IPS DF 6.9 (cell line): ENCODE measurements at regions not wholly inside any gene's neighbourhood (a gene's known extent, or its start where the extent isn't known, plus 50 kb on each side); places are given as distances from the start of the nearest gene placed in this dataset.

ENCODE experiments used
- DNase-seq: peaks from one replicate; pipeline ENCODE4 v3.0.0-alpha.2; 2013; ENCODE audit warnings: low read depth, low spot score
- H3K27ac ChIP-seq: one replicate; pipeline ENCODE4 v1.5.1; 2013; ENCODE audit warnings: low read length, control low read depth
- H3K27me3 ChIP-seq: 2 replicates; pipeline ENCODE4 v1.6.1; 2013; ENCODE audit warnings: mild to moderate bottlenecking, low read length; ENCODE audit not compliant: control insufficient read depth, insufficient read depth
- H3K36me3 ChIP-seq: 2 replicates; pipeline ENCODE4 v1.6.1; 2013; ENCODE audit warnings: low read length; ENCODE audit not compliant: control insufficient read depth, insufficient read depth
- H3K4me1 ChIP-seq: 2 replicates; pipeline ENCODE4 v1.6.1; 2013; ENCODE audit warnings: low read length; ENCODE audit not compliant: control insufficient read depth, insufficient read depth
- H3K4me3 ChIP-seq: 2 replicates; pipeline ENCODE4 v1.5.1; 2013; ENCODE audit warnings: mild to moderate bottlenecking, low read length
- H3K9me3 ChIP-seq: 2 replicates; pipeline ENCODE4 v1.6.1; 2013; ENCODE audit warnings: low read length, inconsistent platforms; ENCODE audit not compliant: control insufficient read depth, insufficient read depth
- WGBS: extraction: QIAGEN DNeasy Blood & Tissue Kit; methylation state at CpG from one replicate; pipeline ENCODE4 v1.1.7; 2013; ENCODE audit warnings: mixed read lengths, missing lambda C conversion rate; ENCODE audit not compliant: insufficient read length, insufficient coverage; 5-methylcytosine and 5-hydroxymethylcytosine counted together

GRCh38 chr20:20820104-20820503, 107.7 kb upstream of the RALGAPA2 start:
- no peak overlapping the region for H3K4me3 ChIP-seq
- no peak for DNase-seq

GRCh38 chr20:20816969-20817755, 104.7 kb upstream of the RALGAPA2 start:
- Histone ChIP-seq H3K4me1 (peaks cover 12% of the 10 kb centered on the region; the same call in 1 of the 2 replicates), H3K9me3 (no peaks in the 10 kb centered on the region), H3K36me3 (no peaks in the 10 kb centered on the region), H3K27ac (no peak overlapping the region), H3K4me3 (no peak overlapping the region), H3K27me3 (no peaks in the 10 kb centered on the region)
- no CpG with 5 or more reads among the region's 4 CpGs for WGBS
- DNase-seq = no peak

More at GRCh38 chr20:20820104-20820503, 107.7 kb upstream of the RALGAPA2 start:
- H3K36me3 ChIP-seq = no peaks in the 10 kb centered on the region
- H3K27ac ChIP-seq = no peak overlapping the region
- no peaks in the 10 kb centered on the region for H3K9me3 ChIP-seq
- H3K4me1 ChIP-seq = peaks cover 12% of the 10 kb centered on the region; the same call in 1 of the 2 replicates
- no CpG with 5 or more reads among the region's 10 CpGs for WGBS
- H3K27me3 ChIP-seq = no peaks in the 10 kb centered on the region

DNA sequence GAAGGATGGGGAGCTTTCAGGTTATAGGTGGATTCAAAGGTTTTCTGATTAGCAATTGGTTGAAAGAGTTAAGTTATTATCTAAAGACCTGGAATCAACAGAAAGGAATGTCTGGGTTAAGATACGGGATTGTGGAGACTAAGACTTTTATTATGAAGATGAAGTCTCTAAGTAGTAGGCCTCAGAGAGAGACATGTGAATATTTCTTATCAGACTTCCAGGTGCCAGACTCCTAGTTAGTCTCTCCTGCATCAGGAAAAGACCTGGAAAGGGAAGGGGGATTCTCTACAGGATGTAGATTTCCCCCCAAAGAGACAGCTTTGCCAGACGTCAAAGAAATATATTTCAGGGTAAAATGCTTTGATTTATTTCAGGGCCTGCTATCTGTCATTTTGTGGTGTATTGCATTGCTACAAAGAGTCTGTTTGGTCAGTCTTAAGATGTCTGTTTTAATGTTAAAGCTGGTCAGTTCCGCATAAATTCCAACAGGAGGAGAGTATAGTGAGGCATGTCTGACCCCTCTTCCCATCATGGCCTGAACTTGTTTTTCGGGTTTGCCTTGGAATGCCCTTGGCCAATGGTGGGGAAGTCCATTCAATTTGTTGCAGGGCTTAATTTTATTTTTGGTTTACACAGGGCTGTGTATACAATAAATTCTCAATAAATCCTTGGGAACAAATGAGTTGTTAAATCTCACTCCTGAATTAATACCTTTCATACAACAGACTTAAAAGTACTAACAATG, 103.4 kb upstream of the RALGAPA2 start:
- no peak for DNase-seq
- no peaks in the 10 kb centered on the region for H3K9me3 ChIP-seq
- no CpG with 5 or more reads among the region's 4 CpGs for WGBS
- H3K27ac ChIP-seq = no peak overlapping the region
- peaks cover 10% of the 10 kb centered on the region; the same call in 1 of the 2 replicates for H3K4me1 ChIP-seq
- H3K4me3 ChIP-seq = no peak overlapping the region
- no peaks in the 10 kb centered on the region for H3K36me3 ChIP-seq
- no peaks in the 10 kb centered on the region for H3K27me3 ChIP-seq

DNA sequence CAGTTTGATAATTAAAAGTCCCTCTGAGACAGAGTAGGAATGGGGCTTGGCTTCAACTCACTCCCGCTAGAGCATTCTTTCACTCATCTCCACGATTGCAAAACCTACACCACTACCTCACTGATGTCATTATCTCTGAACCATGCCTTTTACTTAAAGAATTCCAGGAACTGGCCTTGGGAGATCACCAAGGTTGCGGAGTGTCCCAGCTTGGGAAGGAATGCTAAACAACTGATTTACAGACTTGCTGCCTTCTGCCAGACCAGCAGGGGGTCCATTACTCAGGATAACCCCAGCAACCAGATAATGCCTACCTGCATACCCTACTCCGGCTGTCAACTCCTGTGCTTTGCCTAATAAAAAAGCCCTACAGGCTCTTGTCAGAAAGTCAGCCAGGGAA, 102.2 kb upstream of the RALGAPA2 start:
- Histone ChIP-seq H3K9me3 (no peaks in the 10 kb centered on the region), H3K4me3 (no peak overlapping the region), H3K27ac (no peak overlapping the region), H3K36me3 (no peaks in the 10 kb centered on the region), H3K4me1 (peaks cover 4% of the 10 kb centered on the region; the same call in 1 of the 2 replicates), H3K27me3 (no peaks in the 10 kb centered on the region)
- no peak for DNase-seq
- WGBS = no CpG with 5 or more reads among the region's 4 CpGs

DNA sequence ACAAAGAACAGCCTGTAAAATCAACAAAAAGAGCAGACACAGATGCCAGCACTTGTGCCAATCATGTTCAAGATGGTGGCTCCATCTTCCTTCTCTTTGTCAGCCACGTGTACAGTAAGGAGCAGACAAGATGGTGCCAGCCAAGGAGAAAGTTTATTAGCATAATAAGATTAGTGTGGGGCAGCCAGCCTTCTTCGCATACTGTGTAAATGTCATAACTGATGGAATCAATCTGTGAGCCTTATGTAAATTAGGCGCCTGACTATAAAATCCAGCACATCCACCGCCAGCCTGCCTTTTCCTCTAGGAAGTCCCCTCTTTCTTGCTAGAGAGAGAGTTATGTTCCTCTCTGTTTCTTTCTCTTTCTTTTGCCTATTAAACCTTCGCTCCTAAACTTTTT, 99.7 kb upstream of the RALGAPA2 start:
- H3K4me3 ChIP-seq = no peak overlapping the region
- H3K27ac ChIP-seq = no peak overlapping the region
- no CpG with 5 or more reads among the region's 5 CpGs for WGBS
- no peak for DNase-seq
- H3K27me3 ChIP-seq = no peaks in the 10 kb centered on the region
- no peaks in the 10 kb centered on the region for H3K36me3 ChIP-seq
- H3K4me1 ChIP-seq = peaks cover 2% of the 10 kb centered on the region; the same call in 1 of the 2 replicates
- H3K9me3 ChIP-seq = no peaks in the 10 kb centered on the region

GRCh38 chr20:20808016-20808415, 95.6 kb upstream of the RALGAPA2 start:
- Histone ChIP-seq H3K27me3 (no peaks in the 10 kb centered on the region), H3K27ac (no peak overlapping the region), H3K4me1 (no peaks in the 10 kb centered on the region), H3K36me3 (no peaks in the 10 kb centered on the region), H3K4me3 (no peak overlapping the region), H3K9me3 (no peaks in the 10 kb centered on the region)
- no peak for DNase-seq
- no CpG with 5 or more reads among the region's 4 CpGs for WGBS

DNA sequence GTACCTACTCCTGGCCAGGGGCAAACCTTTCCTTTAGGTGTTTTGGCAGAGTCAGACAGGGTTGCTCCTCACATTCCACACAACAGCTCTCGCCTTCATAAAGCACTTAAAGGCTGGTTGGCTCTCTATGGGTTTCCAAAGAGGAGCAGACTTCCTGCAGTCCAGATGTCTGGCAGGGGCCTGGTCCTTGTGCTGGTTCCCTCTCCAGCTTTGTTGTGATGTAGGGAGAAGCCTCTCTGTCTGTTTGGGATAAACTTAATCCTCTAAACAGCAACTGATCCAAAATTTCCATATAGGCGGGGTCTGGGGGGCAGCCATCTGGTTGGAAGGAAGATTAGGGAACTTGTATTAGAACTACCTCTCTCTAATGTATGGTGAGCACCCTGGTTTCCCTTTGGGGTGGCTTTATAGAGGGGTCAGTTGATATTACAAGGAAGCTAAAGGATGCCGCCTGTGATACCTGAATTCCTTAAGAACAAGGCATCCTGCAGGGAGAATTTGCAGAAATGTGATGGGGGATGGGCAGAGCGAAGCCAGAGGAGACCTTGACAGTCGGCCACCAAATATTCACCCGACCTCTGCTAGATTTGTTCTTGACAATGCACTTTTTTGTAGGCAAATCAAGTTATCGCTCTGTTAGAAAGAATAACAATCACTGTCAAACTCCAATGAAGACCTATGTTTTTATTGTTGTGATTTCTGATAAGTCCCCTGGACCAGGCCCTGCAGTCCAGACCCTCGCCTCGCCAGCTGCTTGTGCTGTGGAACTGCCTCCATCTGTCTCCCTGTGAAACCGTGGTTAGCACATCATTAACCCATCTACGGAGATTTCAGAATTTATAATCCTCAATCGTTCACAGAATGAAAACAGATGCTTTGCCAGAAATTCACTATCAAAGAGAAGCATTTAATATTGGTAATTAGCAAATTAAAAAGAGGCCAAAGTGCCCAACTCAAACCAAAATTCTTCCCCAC, 94.0 kb upstream of the RALGAPA2 start:
- Histone ChIP-seq H3K36me3 (no peaks in the 10 kb centered on the region), H3K27me3 (no peaks in the 10 kb centered on the region), H3K27ac (no peak overlapping the region), H3K4me1 (no peaks in the 10 kb centered on the region), H3K4me3 (no peak overlapping the region), H3K9me3 (no peaks in the 10 kb centered on the region)
- no peak for DNase-seq
- WGBS = no CpG with 5 or more reads among the region's 12 CpGs

GRCh38 chr20:20803011-20803410, 90.6 kb upstream of the RALGAPA2 start:
- Histone ChIP-seq H3K9me3 (no peaks in the 10 kb centered on the region), H3K4me1 (no peaks in the 10 kb centered on the region), H3K27me3 (no peaks in the 10 kb centered on the region), H3K27ac (no peak overlapping the region), H3K36me3 (no peaks in the 10 kb centered on the region), H3K4me3 (no peak overlapping the region)
- WGBS = no CpG with 5 or more reads among the region's 3 CpGs
- DNase-seq = no peak

DNA sequence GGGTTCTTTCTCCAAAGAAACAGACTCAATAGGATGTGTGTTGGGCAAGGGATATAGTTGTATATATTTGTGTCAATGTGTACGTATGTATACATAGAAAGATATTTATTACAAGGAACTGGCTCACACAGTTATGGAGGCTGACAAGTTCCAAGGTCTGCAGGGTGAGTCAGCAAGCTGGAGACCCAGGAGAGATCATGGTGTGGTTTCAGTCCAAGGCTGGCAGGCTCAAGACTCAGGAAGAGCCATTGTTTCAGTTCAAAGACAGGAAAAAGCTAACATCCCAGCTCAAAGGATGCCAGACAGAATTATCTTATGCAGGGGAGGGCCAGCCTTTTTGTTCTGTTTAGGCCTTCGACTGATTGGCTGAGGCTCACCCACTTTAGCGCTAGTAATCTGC, 89.9 kb upstream of the RALGAPA2 start:
- no peak overlapping the region for H3K4me3 ChIP-seq
- H3K36me3 ChIP-seq = no peaks in the 10 kb centered on the region
- no peaks in the 10 kb centered on the region for H3K27me3 ChIP-seq
- DNase-seq = no peak
- no peaks in the 10 kb centered on the region for H3K9me3 ChIP-seq
- H3K27ac ChIP-seq = no peak overlapping the region
- H3K4me1 ChIP-seq = no peaks in the 10 kb centered on the region
- no CpG with 5 or more reads among the region's 3 CpGs for WGBS

DNA sequence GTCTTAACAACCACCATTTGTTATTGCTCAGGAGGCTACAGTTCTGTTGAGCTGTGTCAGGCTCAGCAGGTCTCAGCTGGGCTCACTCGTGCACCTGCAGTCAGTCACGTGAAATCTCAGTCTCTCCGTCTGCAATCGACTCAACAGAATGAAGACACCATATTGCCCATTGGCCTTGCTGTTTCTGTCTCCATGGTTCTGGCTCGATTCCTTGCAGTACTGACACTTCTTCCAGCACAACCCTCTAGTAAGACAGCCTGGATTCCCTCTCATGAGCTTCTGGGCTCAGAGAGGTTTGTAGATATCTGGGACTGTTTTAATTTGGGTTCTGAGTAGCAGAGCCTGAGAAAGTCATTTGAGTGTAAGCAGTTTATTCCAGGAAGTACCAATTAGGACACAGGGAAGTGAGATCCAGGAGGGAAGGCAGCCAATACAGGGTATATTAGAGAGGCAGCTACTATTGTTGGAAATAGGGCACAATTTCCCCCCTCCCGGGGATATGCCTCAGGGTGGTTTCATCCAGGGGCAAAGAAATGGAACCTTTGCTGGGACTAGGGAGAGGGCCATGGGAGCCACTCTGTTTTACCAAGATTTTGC, 87.4 kb upstream of the RALGAPA2 start:
- no peak for DNase-seq
- H3K4me3 ChIP-seq = no peak overlapping the region
- H3K27ac ChIP-seq = no peak overlapping the region
- no CpG with 5 or more reads among the region's 6 CpGs for WGBS
- H3K4me1 ChIP-seq = no peaks in the 10 kb centered on the region
- no peaks in the 10 kb centered on the region for H3K36me3 ChIP-seq
- no peaks in the 10 kb centered on the region for H3K27me3 ChIP-seq
- H3K9me3 ChIP-seq = no peaks in the 10 kb centered on the region
